ENCODE measurements at regions not wholly inside any gene's neighbourhood (a gene's known extent, or its start where the extent isn't known, plus 50 kb on each side); places are given as distances from the start of the nearest gene placed in this dataset.

- no peak for DNase-seq
Observed at GRCh38 chr11:80626721-80627120, 1185.9 kb upstream of the TENM4 start.

GRCh38 chr11:80625563-80625962, 1184.7 kb upstream of the TENM4 start:
- DNase-seq: no peak

GRCh38 chr11:80621871-80622270, 1181.0 kb upstream of the TENM4 start:
- DNase-seq: no peak

- DNase-seq: no peak
Observed at GRCh38 chr11:80620867-80621266, 1180.0 kb upstream of the TENM4 start.

DNA sequence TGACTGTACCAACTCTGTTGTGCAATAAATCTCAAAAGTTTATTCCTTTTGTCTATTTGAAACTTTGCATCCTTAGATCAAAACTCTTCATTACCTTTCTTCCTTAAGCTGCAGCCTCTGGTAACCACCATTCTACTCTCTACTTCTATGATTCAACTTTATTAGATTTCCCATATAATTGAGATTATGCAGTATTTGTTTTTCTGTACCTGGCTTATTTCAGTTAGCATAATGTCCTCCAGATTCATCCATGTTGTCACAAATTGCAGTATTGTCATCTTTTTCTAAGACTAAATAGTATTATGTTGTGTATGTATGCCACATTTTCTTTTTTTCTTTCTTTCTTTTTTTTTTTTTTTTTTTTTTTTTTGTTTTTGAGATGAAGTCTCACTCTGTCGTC, 1176.3 kb upstream of the TENM4 start:
- DNase-seq: no peak

DNA sequence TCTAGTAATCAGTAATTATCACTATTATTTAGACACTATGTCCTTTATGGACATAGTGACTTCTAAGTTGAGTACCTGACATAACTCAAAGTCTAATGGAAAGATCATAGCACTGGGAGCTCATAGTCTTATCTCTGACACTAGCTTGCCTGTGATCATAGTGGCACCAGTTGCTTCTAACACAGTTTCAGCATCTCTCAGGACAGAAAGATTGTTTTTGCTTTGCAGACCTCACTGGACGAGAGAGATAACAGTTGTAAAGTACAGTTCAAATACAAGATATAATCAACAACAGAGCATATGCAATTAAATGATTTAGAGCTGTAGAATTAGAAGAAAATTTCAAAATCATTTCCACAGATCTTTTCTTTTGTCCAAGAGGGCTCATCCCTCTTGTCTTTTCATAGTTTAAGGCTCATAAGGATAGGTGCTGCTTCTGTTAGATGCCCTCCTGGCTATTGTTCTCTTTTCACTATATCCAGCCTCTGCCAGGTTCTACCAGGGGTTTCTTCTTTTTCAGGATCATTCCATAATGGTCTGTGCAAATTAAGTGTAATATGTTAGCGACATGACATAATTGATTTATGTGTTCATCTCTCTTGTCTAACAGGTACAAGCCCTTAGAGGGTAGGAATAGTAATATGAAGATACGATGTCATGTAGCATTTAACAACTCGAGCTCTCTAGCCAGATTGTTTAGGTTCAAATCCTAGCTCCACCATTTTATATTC, 1175.4 kb upstream of the TENM4 start:
- no peak for DNase-seq

DNA sequence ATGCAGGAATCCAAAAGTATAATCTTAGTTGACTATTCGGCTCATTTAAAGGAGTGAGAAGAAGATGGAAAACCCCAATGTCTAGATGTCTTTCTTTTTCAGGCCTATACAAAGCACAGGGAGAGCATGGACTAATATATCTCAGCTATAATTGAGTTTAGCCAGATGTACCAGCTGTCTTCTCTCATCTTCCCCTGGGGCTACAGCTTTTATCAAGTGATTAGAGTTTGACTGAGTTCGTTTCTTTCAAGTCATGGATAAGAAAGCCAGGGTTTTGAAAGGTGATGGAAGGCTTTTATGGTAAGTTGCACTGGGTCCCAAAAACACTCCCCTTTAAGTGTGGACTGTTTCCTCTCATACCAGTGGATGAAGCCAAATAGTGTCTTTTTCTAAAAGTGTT, 1172.8 kb upstream of the TENM4 start:
- DNase-seq: no peak

DNA sequence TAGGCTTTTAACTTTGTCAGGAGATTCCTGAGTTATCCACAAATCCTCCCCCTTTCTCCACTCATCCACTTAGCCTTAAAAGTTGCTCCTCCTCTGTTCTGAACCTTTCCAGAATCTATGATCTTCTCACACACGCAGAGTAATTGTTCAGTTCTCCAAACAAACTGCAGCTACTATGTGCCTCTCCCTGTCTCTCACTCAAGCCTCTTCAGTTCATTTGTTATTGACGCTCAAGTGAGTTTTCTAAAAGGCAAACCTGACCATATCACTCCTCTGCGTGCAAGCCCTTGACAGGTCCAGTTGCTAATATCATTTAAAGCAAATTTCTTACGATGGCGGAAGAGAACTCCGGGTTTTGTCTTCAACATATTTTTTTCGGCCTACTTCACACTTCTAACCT, 1169.7 kb upstream of the TENM4 start:
- no peak for DNase-seq

DNA sequence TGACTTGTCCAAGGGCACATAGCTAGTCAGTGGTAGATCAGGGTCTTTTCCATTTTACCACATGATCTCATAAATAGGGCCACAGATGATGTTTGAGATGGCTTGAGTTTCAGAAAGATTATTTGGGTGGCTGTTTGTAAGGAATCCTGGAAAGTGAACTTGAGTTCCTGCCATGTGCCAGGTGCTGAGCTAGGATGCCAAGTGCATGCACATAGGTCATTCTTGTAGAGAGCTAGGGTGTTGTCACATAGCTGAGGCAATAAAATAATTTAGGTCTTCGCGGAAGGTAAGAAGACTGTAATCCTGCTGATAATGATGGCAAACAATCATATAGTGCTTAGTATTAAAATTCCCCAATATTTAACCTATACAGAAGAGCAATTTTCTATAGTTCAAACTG, 1162.6 kb upstream of the TENM4 start:
- no peak for DNase-seq

- DNase-seq: no peak
Observed at GRCh38 chr11:80598905-80599304, 1158.1 kb upstream of the TENM4 start.

- DNase-seq: no peak
Observed at GRCh38 chr11:80596291-80596810, 1155.5 kb upstream of the TENM4 start.

DNA sequence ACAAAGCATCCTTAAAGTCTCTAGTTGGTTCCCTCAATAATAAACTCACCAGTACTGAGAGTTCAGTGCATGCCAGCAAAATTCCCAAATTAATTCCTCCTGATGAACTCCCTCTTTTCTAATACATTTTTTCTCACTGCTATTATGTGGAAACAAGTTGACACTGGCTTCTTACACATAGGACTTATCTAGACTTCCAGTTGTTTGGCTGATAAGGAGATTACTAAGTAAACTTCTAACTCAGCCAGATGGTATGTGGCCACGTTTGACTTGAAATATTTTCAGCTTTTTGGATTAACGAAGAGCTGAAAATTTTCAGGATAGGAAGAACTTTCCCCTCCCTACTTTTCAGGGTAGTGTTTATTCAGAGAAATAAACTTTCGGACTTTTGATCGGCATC, 1154.2 kb upstream of the TENM4 start:
- no peak for DNase-seq

GRCh38 chr11:80593648-80594374, 1153.0 kb upstream of the TENM4 start:
- no peak for DNase-seq

GRCh38 chr11:80592546-80592945, 1151.7 kb upstream of the TENM4 start:
- no peak for DNase-seq

- DNase-seq: no peak
Observed at GRCh38 chr11:80587906-80588305, 1147.1 kb upstream of the TENM4 start.

- no peak for DNase-seq
Observed at GRCh38 chr11:80586464-80586863, 1145.6 kb upstream of the TENM4 start.

GRCh38 chr11:80584661-80585060, 1143.8 kb upstream of the TENM4 start:
- no peak for DNase-seq

DNA sequence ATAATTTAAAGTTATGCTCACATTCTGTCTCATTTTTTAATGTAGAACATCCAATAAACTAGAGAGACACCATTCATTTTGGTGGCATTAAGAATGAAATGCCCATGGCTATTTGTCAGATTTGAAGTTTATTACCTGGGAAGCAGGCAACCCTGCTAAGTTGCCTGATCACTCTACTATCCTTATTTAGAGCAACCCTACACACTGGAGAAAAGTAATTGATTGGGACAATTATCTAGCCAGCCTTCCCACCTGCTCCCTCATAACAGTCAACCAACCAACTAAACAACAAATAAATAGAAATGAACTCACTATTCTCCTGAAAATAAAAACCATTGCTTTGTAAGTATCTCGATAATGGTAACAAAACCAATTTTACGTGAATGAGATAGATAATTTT, 1129.0 kb upstream of the TENM4 start:
- DNase-seq: no peak

DNA sequence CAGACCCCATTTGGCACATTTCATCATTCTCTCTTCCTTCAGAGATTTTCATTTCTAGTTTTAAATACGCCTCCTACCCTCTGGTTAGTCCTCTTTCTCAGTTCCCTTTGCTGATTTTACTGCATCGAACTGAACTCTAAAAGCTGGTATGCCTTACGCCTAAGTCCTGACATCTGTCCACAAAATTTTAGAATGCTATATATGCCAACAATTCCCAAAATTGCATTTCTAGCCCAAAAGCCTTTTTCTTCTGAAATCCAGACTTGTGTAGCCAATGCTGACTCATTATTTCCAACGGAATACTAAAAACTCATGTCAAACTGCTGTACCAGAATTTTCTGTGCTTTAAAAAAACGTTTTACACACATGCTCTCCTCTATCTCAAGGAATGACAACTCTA, 1124.4 kb upstream of the TENM4 start:
- no peak for DNase-seq

DNA sequence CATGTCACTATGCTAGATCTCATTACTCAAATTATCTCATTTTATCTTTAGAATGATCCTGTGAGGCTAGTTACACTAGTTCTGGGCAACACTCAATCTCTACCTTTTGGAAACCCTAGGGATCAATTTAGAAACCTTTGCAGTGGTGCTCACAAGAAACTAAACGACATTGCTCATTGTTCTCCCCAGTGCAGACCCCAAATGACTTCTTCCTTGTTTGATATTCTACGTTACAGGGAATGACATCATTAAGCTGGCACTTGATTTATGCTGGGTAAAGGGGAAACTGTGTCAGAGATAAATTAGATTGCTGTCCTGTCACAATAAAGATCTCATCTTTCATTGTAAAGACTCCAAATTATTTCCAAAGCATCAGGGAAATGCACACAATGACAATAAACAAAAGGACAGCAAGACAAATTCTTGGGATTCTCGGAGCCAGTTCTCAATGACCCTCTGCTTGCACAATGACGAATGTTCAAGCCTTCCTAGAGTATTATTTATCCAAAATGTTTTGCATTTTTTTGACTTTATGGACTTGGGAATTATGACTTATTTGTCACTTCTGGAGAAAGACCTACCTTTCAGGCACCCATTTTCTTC, 1121.8 kb upstream of the TENM4 start:
- DNase-seq: no peak

DNA sequence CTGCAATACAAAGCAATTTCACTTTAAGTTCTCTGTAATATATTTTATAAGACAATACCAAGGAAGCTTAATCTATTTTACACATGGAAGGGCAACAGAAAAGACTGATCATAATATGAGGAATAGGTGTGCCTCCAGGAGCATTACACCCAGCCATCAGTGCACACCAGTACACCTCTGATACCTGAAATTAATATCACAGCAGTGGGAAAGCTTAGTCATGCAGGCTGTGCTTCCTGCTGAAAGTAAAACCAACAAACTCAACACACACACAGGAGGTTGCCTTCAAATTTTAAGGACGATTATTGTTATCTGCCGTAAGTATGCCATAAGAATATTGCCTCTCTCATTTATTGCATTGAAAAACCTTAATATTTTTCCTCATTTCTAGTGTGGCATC, 1119.1 kb upstream of the TENM4 start:
- no peak for DNase-seq

GRCh38 chr11:80553565-80553964, 1112.7 kb upstream of the TENM4 start:
- DNase-seq: no peak

GRCh38 chr11:80542704-80543103, 1101.9 kb upstream of the TENM4 start:
- no peak for DNase-seq

- DNase-seq: no peak
Observed at GRCh38 chr11:80538040-80538439, 1097.2 kb upstream of the TENM4 start.

Measured in NCI-H2081 (cell line).